Mesenchymal stem cell (in vitro differentiated cells and primary cell): ENCODE measurements at regions not wholly inside any gene's neighbourhood (a gene's known extent, or its start where the extent isn't known, plus 50 kb on each side); places are given as distances from the start of the nearest gene placed in this dataset.
"Not testable (repeated sequence)": the region's sequence is repeated elsewhere in the genome, so short reads cannot be mapped to it uniquely, and the experiment has no call there.

ENCODE experiments used
- DNase-seq: peaks from one replicate; pipeline ENCODE4 v3.0.0-alpha.2; 2013
- H2AFZ ChIP-seq: one replicate; pipeline ENCODE4 v1.6.1; 2013; ENCODE audit warnings: low read depth, mild to moderate bottlenecking, control low read depth, inconsistent platforms, low read length, moderate library complexity
- H2AK5ac ChIP-seq: 2 replicates; pipeline ENCODE4 v1.6.1; 2013; ENCODE audit warnings: low read length, moderate library complexity, mild to moderate bottlenecking, inconsistent platforms; ENCODE audit not compliant: severe bottlenecking
- H2BK120ac ChIP-seq: one replicate; pipeline ENCODE4 v1.6.1; 2013; ENCODE audit warnings: low read depth, mild to moderate bottlenecking, inconsistent platforms, low read length, moderate library complexity
- H2BK12ac ChIP-seq, 2 experiments: one replicate each; pipeline ENCODE4 v1.6.1; 2013; ENCODE audit warnings: inconsistent platforms in 2 of 2, low read length in 2 of 2, mild to moderate bottlenecking in 2 of 2, moderate library complexity in 2 of 2, control low read depth in 1 of 2
- H2BK15ac ChIP-seq: one replicate; pipeline ENCODE4 v1.6.1; 2013; ENCODE audit warnings: mild to moderate bottlenecking, low read depth, inconsistent platforms; ENCODE audit not compliant: poor library complexity, severe bottlenecking
- H2BK5ac ChIP-seq: 2 replicates; pipeline ENCODE4 v1.6.1; 2013; ENCODE audit warnings: low read depth, mild to moderate bottlenecking, low read length, control low read depth, inconsistent platforms; ENCODE audit not compliant: poor library complexity, severe bottlenecking
- H3K14ac ChIP-seq, 2 experiments: one replicate each; pipeline ENCODE4 v1.6.1; 2013; ENCODE audit warnings: inconsistent platforms in 2 of 2, low read length in 2 of 2, control low read depth in 1 of 2, mild to moderate bottlenecking in 1 of 2, moderate library complexity in 1 of 2
- H3K18ac ChIP-seq, 2 experiments: one replicate each; pipeline ENCODE4 v1.6.1; 2013; ENCODE audit warnings: inconsistent platforms in 2 of 2, low read length in 2 of 2, control low read depth in 1 of 2, low read depth in 1 of 2, mild to moderate bottlenecking in 1 of 2
- H3K23ac ChIP-seq, 2 experiments: one replicate each; pipeline ENCODE4 v1.6.1; 2013; ENCODE audit warnings: inconsistent platforms in 2 of 2, low read length in 2 of 2, mild to moderate bottlenecking in 2 of 2, moderate library complexity in 2 of 2, control low read depth in 1 of 2
- H3K27ac ChIP-seq: 2 replicates; pipeline ENCODE4 v1.5.1; 2013; ENCODE audit warnings: mild to moderate bottlenecking, moderate library complexity, low read length, control low read depth, inconsistent platforms; ENCODE audit not compliant: poor library complexity, severe bottlenecking
- H3K27me3 ChIP-seq, 2 experiments: 2 replicates each; pipeline versions ENCODE4 v1.6.1 to v1.7.0; 2013; ENCODE audit warnings: low read length in 2 of 2, mild to moderate bottlenecking in 2 of 2, moderate library complexity in 2 of 2, control low read depth in 1 of 2, inconsistent platforms in 1 of 2; ENCODE audit not compliant: control insufficient read depth in 1 of 2, insufficient read depth in 1 of 2
- H3K36me3 ChIP-seq, 2 experiments: 2 replicates each; pipeline versions ENCODE4 v1.6.1 to v1.7.0; 2013; ENCODE audit warnings: low read length in 2 of 2, control low read depth in 1 of 2, inconsistent platforms in 1 of 2, low read depth in 1 of 2, mild to moderate bottlenecking in 1 of 2; ENCODE audit not compliant: insufficient read depth in 2 of 2, control insufficient read depth in 1 of 2
- H3K4ac ChIP-seq, 2 experiments: one replicate each; pipeline ENCODE4 v1.6.1; 2013; ENCODE audit warnings: inconsistent platforms in 2 of 2, low read length in 2 of 2, mild to moderate bottlenecking in 2 of 2, moderate library complexity in 2 of 2, control low read depth in 1 of 2, low read depth in 1 of 2
- H3K4me1 ChIP-seq: 2 replicates; pipeline ENCODE4 v1.6.1; 2013; ENCODE audit warnings: low read depth, low read length, control low read depth; ENCODE audit not compliant: control insufficient read depth, insufficient read depth
- H3K4me2 ChIP-seq: 2 replicates; pipeline ENCODE4 v1.6.1; 2013; ENCODE audit warnings: low read length, mild to moderate bottlenecking, inconsistent platforms; ENCODE audit not compliant: poor library complexity, severe bottlenecking
- H3K4me3 ChIP-seq, 2 experiments: 2 replicates each; pipeline versions ENCODE4 v1.5.1 to v1.7.0; 2013; ENCODE audit warnings: low read length in 2 of 2, mild to moderate bottlenecking in 2 of 2, control low read depth in 1 of 2, low read depth in 1 of 2; ENCODE audit not compliant: insufficient read depth in 1 of 2
- H3K79me1 ChIP-seq: replicated peaks from 2 replicates; pipeline ENCODE4 v1.6.1; 2013; ENCODE audit warnings: mild to moderate bottlenecking, control low read depth, low read length, inconsistent platforms; ENCODE audit not compliant: poor library complexity, severe bottlenecking
- H3K9ac ChIP-seq: 2 replicates; pipeline ENCODE4 v1.7.0; 2013; ENCODE audit warnings: mild to moderate bottlenecking, low read length, moderate library complexity
- H3K9me3 ChIP-seq: 2 replicates; pipeline ENCODE4 v1.7.0; 2013; ENCODE audit warnings: mild to moderate bottlenecking, low read length; ENCODE audit not compliant: control insufficient read depth
- H4K8ac ChIP-seq: one replicate; pipeline ENCODE4 v1.6.1; 2013; ENCODE audit warnings: inconsistent platforms, mild to moderate bottlenecking, low read length, moderate library complexity
- H4K91ac ChIP-seq: one replicate; pipeline ENCODE4 v1.6.1; 2013; ENCODE audit warnings: mild to moderate bottlenecking, low read length, inconsistent platforms
- WGBS: methylation state at CpG from one replicate; pipeline ENCODE4 v1.1.7; 2013; ENCODE audit warnings: mixed read lengths; 5-methylcytosine and 5-hydroxymethylcytosine counted together

DNA sequence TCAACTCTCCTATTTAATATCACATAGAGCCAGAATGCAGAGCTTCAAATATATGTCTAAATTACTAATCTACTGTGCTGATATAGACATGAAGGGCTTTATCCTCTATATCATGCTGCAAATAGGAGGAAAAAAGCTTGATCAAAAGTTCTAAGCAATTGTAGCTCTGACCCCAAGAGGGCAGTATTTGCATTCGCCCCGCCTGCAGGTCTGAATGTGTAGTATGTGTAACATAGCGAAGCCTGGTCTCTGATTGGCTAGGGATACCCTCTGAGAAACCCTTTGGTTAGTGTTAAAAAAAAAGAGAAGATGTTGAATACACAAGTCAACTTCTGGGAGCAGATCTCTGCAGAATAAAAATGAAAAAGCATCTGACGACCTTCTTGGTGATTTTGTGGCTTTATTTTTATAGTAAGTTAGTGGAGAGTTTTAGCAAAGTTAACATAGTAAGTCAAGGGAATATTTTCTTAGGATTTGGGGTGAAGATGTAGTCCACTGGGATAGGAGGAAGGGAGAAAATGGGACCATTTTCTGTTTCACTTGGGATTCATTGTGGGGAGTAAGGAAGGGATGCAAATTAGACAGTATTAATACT, 151.6 kb upstream of the OR4E1 start:
- H2BK15ac ChIP-seq: no peak overlapping the region
- H3K23ac ChIP-seq: no peak overlapping the region
- H2AK5ac ChIP-seq: no peak overlapping the region
- H3K27ac ChIP-seq: no peak overlapping the region
- peaks cover 5 to 10% of the 10 kb centered on the region in 2 experiments for H3K27me3 ChIP-seq
- no peak overlapping the region for H2AFZ ChIP-seq
- no peak overlapping the region for H3K4me3 ChIP-seq
- DNase-seq: peak; percentile 11
- no peak overlapping the region for H2BK5ac ChIP-seq
- H3K4ac ChIP-seq: no peak overlapping the region
- no peak overlapping the region for H2BK120ac ChIP-seq
- H3K9ac ChIP-seq: no peak overlapping the region
- no peaks in the 10 kb centered on the region for H3K4me1 ChIP-seq
- no peak overlapping the region for H3K4me2 ChIP-seq
- 4% methylated on average over 4 of the region's 4 CpGs for WGBS
- H3K18ac ChIP-seq: no peak overlapping the region
- H3K14ac ChIP-seq: no peak overlapping the region
- no peak overlapping the region for H4K8ac ChIP-seq
- no peak overlapping the region for H2BK12ac ChIP-seq
- H3K36me3 ChIP-seq: no peaks in the 10 kb centered on the region
- no peak overlapping the region for H4K91ac ChIP-seq
- no peaks in the 10 kb centered on the region for H3K9me3 ChIP-seq
- no peaks in the 10 kb centered on the region for H3K79me1 ChIP-seq

DNA sequence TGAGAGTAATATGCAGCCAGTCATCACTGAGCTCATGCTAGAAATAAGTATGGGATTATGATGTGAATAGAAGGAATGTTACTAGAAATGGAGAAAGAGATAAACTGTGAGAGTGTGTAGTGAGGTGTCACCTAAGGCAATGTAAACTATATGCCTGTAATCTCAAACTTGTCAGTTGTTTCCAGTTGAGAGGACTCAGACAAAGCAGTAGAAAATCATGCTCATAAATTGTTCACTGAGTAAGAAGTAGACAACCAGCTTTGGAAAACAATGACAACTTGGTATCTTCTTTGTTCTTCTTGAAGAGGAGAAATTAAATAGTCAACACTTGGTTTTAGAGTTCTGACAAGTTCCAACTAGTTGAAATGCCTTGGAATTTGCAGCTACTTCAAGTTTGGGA, 148.5 kb upstream of the OR4E1 start:
- Histone ChIP-seq H2BK5ac (no peak overlapping the region), H3K4me1 (no peaks in the 10 kb centered on the region), H3K27ac (no peak overlapping the region), H3K18ac (no peak overlapping the region), H3K14ac (no peak overlapping the region), H3K27me3 (no peaks in the 10 kb centered on the region), H2BK12ac (no peak overlapping the region), H3K36me3 (no peaks in the 10 kb centered on the region), H3K23ac (no peak overlapping the region), H3K79me1 (no peaks in the 10 kb centered on the region), H2AK5ac (no peak overlapping the region), H3K9ac (no peak overlapping the region), H3K9me3 (no peaks in the 10 kb centered on the region), H3K4me2 (no peak overlapping the region), H4K91ac (no peak overlapping the region), H3K4ac (no peak overlapping the region), H2BK120ac (no peak overlapping the region), H4K8ac (no peak overlapping the region), H3K4me3 (no peak overlapping the region), H2AFZ (no peak overlapping the region), H2BK15ac (no peak overlapping the region)
- no peak for DNase-seq

DNA sequence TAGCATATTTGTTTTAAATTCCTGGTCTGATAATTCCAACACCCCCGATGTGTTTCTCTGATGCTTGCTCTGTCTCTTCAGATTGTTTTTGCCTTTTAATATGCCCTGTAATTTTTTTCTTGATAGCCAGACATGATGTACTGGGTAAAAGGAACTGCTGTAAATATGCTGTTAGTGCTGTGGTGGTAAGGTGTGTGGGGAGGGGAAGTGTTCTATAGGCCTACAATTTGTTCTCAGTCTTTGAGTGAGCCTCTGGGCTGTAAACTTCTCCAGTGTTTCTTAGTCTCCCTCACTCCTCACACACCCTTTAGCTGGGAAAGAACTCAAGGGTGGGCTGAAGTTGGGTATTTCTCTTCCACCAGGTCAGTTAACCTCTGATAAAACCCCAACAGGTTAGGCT, 147.0 kb upstream of the OR4E1 start:
- Histone ChIP-seq H4K8ac (no peak overlapping the region), H2AK5ac (no peak overlapping the region), H3K9me3 (peaks cover 4% of the 10 kb centered on the region), H3K27me3 (no peaks in the 10 kb centered on the region), H3K14ac (no peak overlapping the region), H3K4me3 (no peak overlapping the region), H3K23ac (no peak overlapping the region), H2BK120ac (no peak overlapping the region), H2AFZ (no peak overlapping the region), H3K4me2 (no peak overlapping the region), H3K27ac (no peak overlapping the region), H2BK12ac (no peak overlapping the region), H3K4me1 (no peaks in the 10 kb centered on the region), H3K18ac (no peak overlapping the region), H2BK15ac (no peak overlapping the region), H3K9ac (no peak overlapping the region), H3K4ac (no peak overlapping the region), H3K36me3 (no peaks in the 10 kb centered on the region), H4K91ac (no peak overlapping the region), H3K79me1 (no peaks in the 10 kb centered on the region), H2BK5ac (no peak overlapping the region)
- no peak for DNase-seq
- 0% methylated on average over 1 of the region's 1 CpG for WGBS

DNA sequence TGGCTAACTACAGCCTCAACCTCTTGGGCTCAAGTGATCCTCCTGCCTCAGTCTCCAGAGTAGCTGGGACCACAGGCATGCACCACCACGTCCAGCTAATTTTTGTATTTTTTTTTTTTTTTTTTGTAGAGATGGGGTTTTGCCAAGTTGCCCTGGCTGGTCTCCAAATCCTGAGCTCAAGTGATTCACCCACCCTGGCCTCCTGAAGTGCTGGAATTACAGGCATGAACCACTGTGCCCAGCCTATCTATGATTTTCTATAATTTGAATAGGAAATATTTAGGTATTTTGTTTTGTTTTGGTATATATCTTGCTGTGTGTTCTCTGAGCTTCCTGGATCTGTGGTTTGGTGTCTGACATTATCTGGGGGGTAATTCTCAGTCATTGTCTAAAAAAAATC, 146.3 kb upstream of the OR4E1 start:
- not testable (repeated sequence) for H3K18ac ChIP-seq, H2AK5ac ChIP-seq, H3K4me3 ChIP-seq, H3K4me1 ChIP-seq, H2BK12ac ChIP-seq, H3K27ac ChIP-seq, H3K4ac ChIP-seq, H3K36me3 ChIP-seq, H3K4me2 ChIP-seq, H2AFZ ChIP-seq, H3K14ac ChIP-seq, H3K9me3 ChIP-seq, H4K8ac ChIP-seq, H3K27me3 ChIP-seq, H2BK15ac ChIP-seq, H2BK120ac ChIP-seq, H3K79me1 ChIP-seq, H2BK5ac ChIP-seq, H3K9ac ChIP-seq, H4K91ac ChIP-seq, DNase-seq, H3K23ac ChIP-seq
- no CpG with 5 or more reads among the region's 1 CpG for WGBS
